ENCODE measurements at regions not wholly inside any gene's neighbourhood (a gene's known extent, or its start where the extent isn't known, plus 50 kb on each side); places are given as distances from the start of the nearest gene placed in this dataset.
A peak's percentile ranks its signal among the peaks of the same experiment; 100 is the strongest.
"Not testable (repeated sequence)": the region's sequence is repeated elsewhere in the genome, so short reads cannot be mapped to it uniquely, and the experiment has no call there.

GRCh38 chr15:44829150-44829549 is 92.8 kb downstream of the TRIM69 start:
- H3K27me3 ChIP-seq (replicated peaks; ENCODE audit: insufficient read depth, low read depth, low read length, poor library complexity); H3K36me3 ChIP-seq (ENCODE audit: insufficient read depth, low read length, poor library complexity, severe bottlenecking); DNase-seq (ENCODE audit: low spot score); POLR2A ChIA-PET (ENCODE audit: low non-redundant PET); H3K4me3 ChIP-seq (ENCODE audit: low read depth, low read length, poor library complexity, severe bottlenecking); CTCF ChIA-PET; H3K9me3 ChIP-seq (ENCODE audit: low read depth, low read length, poor library complexity, severe bottlenecking); BruUV-seq (replicated peaks); H3K27ac ChIP-seq (ENCODE audit: low read depth, low read length, poor library complexity, severe bottlenecking); H3K4me1 ChIP-seq (ENCODE audit: insufficient read depth, low read length, poor library complexity, severe bottlenecking); intact Hi-C loops (cut with micrococcal nuclease; ENCODE audit: unreplicated experiment): not testable (repeated sequence)

- H3K4me1 ChIP-seq (ENCODE audit: insufficient read depth, low read length, poor library complexity, severe bottlenecking); intact Hi-C loops (cut with micrococcal nuclease; ENCODE audit: unreplicated experiment); H3K4me3 ChIP-seq (ENCODE audit: low read depth, low read length, poor library complexity, severe bottlenecking); CTCF ChIA-PET; DNase-seq (ENCODE audit: low spot score); H3K27me3 ChIP-seq (replicated peaks; ENCODE audit: insufficient read depth, low read depth, low read length, poor library complexity); POLR2A ChIA-PET (ENCODE audit: low non-redundant PET); BruUV-seq (replicated peaks); H3K9me3 ChIP-seq (ENCODE audit: low read depth, low read length, poor library complexity, severe bottlenecking); H3K36me3 ChIP-seq (ENCODE audit: insufficient read depth, low read length, poor library complexity, severe bottlenecking): not testable (repeated sequence)
- peak overlapping the region; percentile 47 for H3K27ac ChIP-seq (ENCODE audit: low read depth, low read length, poor library complexity, severe bottlenecking)
Observed at GRCh38 chr15:44830692-44831408, 94.5 kb downstream of the TRIM69 start.

GRCh38 chr15:44831409-44831741 is 95.0 kb downstream of the TRIM69 start:
- DNase-seq (ENCODE audit: low spot score); H3K27me3 ChIP-seq (replicated peaks; ENCODE audit: insufficient read depth, low read depth, low read length, poor library complexity); H3K27ac ChIP-seq (ENCODE audit: low read depth, low read length, poor library complexity, severe bottlenecking); H3K36me3 ChIP-seq (ENCODE audit: insufficient read depth, low read length, poor library complexity, severe bottlenecking); H3K4me3 ChIP-seq (ENCODE audit: low read depth, low read length, poor library complexity, severe bottlenecking); H3K9me3 ChIP-seq (ENCODE audit: low read depth, low read length, poor library complexity, severe bottlenecking); H3K4me1 ChIP-seq (ENCODE audit: insufficient read depth, low read length, poor library complexity, severe bottlenecking); BruUV-seq (replicated peaks); CTCF ChIA-PET; POLR2A ChIA-PET (ENCODE audit: low non-redundant PET); intact Hi-C loops (cut with micrococcal nuclease; ENCODE audit: unreplicated experiment): not testable (repeated sequence)

GRCh38 chr15:44832133-44832532 is 95.8 kb downstream of the TRIM69 start:
- POLR2A ChIA-PET (ENCODE audit: low non-redundant PET); CTCF ChIA-PET: not testable (repeated sequence)

GRCh38 chr15:44833081-44833480 is 96.8 kb downstream of the TRIM69 start:
- H3K9me3 ChIP-seq (ENCODE audit: low read depth, low read length, poor library complexity, severe bottlenecking); intact Hi-C loops (cut with micrococcal nuclease; ENCODE audit: unreplicated experiment); BruUV-seq (replicated peaks); H3K4me1 ChIP-seq (ENCODE audit: insufficient read depth, low read length, poor library complexity, severe bottlenecking); H3K27ac ChIP-seq (ENCODE audit: low read depth, low read length, poor library complexity, severe bottlenecking); H3K36me3 ChIP-seq (ENCODE audit: insufficient read depth, low read length, poor library complexity, severe bottlenecking); DNase-seq (ENCODE audit: low spot score); POLR2A ChIA-PET (ENCODE audit: low non-redundant PET); H3K27me3 ChIP-seq (replicated peaks; ENCODE audit: insufficient read depth, low read depth, low read length, poor library complexity); CTCF ChIA-PET; H3K4me3 ChIP-seq (ENCODE audit: low read depth, low read length, poor library complexity, severe bottlenecking): not testable (repeated sequence)

More at GRCh38 chr15:44832133-44832532, 95.8 kb downstream of the TRIM69 start:
- intact Hi-C loops (cut with micrococcal nuclease; ENCODE audit: unreplicated experiment); H3K4me3 ChIP-seq (ENCODE audit: low read depth, low read length, poor library complexity, severe bottlenecking); H3K9me3 ChIP-seq (ENCODE audit: low read depth, low read length, poor library complexity, severe bottlenecking); BruUV-seq (replicated peaks); H3K4me1 ChIP-seq (ENCODE audit: insufficient read depth, low read length, poor library complexity, severe bottlenecking); H3K36me3 ChIP-seq (ENCODE audit: insufficient read depth, low read length, poor library complexity, severe bottlenecking); H3K27me3 ChIP-seq (replicated peaks; ENCODE audit: insufficient read depth, low read depth, low read length, poor library complexity); DNase-seq (ENCODE audit: low spot score); H3K27ac ChIP-seq (ENCODE audit: low read depth, low read length, poor library complexity, severe bottlenecking): not testable (repeated sequence)

GRCh38 chr15:44833761-44834160 is 97.4 kb downstream of the TRIM69 start:
- DNase-seq (ENCODE audit: low spot score); H3K9me3 ChIP-seq (ENCODE audit: low read depth, low read length, poor library complexity, severe bottlenecking); intact Hi-C loops (cut with micrococcal nuclease; ENCODE audit: unreplicated experiment); H3K27me3 ChIP-seq (replicated peaks; ENCODE audit: insufficient read depth, low read depth, low read length, poor library complexity); H3K4me1 ChIP-seq (ENCODE audit: insufficient read depth, low read length, poor library complexity, severe bottlenecking); H3K27ac ChIP-seq (ENCODE audit: low read depth, low read length, poor library complexity, severe bottlenecking); POLR2A ChIA-PET (ENCODE audit: low non-redundant PET); BruUV-seq (replicated peaks); H3K4me3 ChIP-seq (ENCODE audit: low read depth, low read length, poor library complexity, severe bottlenecking); CTCF ChIA-PET; H3K36me3 ChIP-seq (ENCODE audit: insufficient read depth, low read length, poor library complexity, severe bottlenecking): not testable (repeated sequence)

- H3K9me3 ChIP-seq (ENCODE audit: low read depth, low read length, poor library complexity, severe bottlenecking); DNase-seq (ENCODE audit: low spot score); intact Hi-C loops (cut with micrococcal nuclease; ENCODE audit: unreplicated experiment); H3K4me3 ChIP-seq (ENCODE audit: low read depth, low read length, poor library complexity, severe bottlenecking); H3K4me1 ChIP-seq (ENCODE audit: insufficient read depth, low read length, poor library complexity, severe bottlenecking); POLR2A ChIA-PET (ENCODE audit: low non-redundant PET); H3K36me3 ChIP-seq (ENCODE audit: insufficient read depth, low read length, poor library complexity, severe bottlenecking); H3K27me3 ChIP-seq (replicated peaks; ENCODE audit: insufficient read depth, low read depth, low read length, poor library complexity); CTCF ChIA-PET; H3K27ac ChIP-seq (ENCODE audit: low read depth, low read length, poor library complexity, severe bottlenecking); BruUV-seq (replicated peaks): not testable (repeated sequence)
Observed at GRCh38 chr15:44835082-44835481, 98.8 kb downstream of the TRIM69 start.
